Fibroblast of skin of right biceps (primary cell): ENCODE measurements at regions not wholly inside any gene's neighbourhood (a gene's known extent, or its start where the extent isn't known, plus 50 kb on each side); places are given as distances from the start of the nearest gene placed in this dataset.
A peak's percentile ranks its signal among the peaks of the same experiment; 100 is the strongest.

Source experiments
- DNase-seq: peaks from one replicate; pipeline ENCODE4 v3.0.0-alpha.2; 2013

DNA sequence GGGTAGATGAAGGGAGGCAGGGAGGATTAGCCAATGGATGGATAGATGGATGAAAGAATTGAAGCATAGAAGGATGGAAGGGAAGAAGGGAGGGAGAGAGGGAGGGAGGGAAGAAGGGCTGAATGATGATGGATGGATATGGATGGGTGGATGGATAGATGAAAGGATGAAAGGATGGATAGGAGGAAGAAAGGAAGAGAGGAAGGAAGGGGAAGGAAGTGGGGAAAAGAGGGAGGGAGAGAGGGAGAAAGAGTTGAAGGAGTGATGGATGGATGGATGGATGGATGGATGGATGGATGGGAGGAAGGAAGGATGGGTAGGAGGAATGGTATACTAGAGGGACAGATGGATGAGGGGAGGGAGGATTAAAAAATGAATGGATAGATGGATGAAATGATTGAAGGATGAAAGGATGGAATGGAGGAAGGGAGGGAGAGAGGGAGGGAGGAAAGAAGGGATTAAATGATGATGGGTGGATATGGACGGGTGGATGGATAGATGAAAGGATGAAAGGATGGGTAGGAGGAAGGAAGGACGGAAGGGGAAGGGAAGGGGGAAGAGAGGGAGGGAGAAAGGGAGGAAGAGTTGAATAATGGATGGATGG, 145.9 kb downstream of the MN1 start:
- DNase-seq = no peak

GRCh38 chr22:27656970-27657369, 144.6 kb downstream of the MN1 start:
- DNase-seq = no peak

DNA sequence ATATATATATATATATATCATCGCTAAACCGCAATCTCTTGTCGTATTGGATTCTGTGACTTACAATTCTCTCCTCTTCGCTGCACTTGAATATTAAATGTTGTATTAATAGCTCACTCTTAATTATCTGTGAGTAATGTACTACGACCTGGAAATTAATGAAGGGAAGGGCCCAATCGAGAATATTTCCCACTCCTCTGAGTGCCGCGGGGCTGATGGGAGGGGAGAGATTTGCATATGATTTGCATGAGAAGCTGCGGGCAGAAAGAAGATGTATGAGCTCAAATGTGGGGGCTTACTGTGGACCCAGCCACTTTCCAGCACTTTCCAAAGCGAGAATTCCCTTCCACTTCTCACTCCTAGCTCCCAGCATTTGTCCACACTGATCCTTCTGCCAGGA, 141.2 kb downstream of the MN1 start:
- DNase-seq = no peak

GRCh38 chr22:27662359-27663301, 138.9 kb downstream of the MN1 start:
- no peak for DNase-seq

DNA sequence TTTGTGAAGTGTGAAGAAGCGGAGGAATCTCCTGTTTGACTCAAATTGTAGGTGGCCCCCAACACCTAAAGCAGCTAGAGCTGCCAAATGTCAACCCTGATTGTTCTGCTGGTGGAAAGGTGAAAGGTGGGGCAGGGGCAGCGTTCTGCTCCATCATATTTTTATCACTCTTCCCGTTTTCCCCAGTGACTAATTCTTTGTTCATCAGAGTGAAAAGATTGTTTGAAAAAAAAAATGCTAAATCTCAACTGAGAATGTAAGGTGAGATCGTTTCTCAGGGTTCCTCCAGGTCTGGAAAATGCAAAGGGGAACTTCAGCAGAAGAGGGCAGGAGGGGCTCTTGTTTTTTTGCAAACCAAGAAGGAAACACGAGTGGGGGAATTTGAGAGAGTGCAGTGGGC, 137.7 kb downstream of the MN1 start:
- DNase-seq = no peak

- no peak for DNase-seq
These were observed 135.1 kb downstream of the MN1 start for GRCh38 chr22:27666272-27666997.

- DNase-seq = no peak
These were observed 134.3 kb downstream of the MN1 start for GRCh38 chr22:27667121-27667843.

DNA sequence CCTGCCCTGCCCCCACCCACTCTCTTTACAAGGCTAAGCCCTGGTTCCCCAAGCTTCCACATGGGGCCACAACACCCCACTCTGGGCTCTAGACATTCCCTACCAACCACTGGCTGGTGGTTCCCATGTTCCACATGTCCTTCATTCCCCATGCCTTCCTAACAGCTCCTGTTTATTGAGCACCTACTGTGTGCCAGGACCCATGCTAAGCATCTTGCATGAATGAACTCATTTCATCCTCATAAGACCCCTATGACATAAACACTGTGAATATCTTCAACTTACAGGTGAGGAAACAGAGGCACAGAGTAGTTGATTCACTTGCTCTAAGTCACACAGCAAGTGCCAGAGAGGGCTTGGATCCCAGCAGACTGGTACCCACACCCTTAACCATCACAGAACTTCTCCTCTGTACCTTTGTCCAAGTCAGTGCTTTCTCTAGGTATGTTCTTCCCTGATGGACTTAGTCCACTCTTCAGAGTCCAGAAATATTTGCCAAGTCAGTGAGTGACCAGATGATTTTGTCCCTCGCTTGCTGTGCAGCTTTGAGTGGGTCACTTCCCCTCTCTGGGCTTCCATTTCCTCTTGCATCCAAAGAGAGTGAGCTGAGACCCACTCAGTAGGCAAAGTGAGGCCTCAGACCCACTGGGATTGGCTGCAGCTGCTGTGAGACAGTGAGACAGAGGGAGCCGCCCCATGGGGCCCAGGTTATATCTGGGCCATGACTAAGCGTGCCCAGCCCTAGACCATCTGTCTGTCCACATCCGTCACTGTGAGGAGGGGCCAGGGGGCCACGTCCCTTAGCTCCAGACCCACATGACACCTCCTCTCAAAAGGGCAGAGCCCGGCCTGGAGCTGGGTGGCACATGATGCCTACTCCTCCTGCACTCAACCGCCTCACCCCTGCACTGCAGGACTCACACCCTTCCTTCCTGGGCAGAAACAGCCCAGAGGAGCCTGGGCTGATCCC, 132.4 kb downstream of the MN1 start:
- peak; percentile 65 for DNase-seq

- no peak for DNase-seq
These were observed 131.6 kb downstream of the MN1 start for GRCh38 chr22:27669798-27670599.

DNA sequence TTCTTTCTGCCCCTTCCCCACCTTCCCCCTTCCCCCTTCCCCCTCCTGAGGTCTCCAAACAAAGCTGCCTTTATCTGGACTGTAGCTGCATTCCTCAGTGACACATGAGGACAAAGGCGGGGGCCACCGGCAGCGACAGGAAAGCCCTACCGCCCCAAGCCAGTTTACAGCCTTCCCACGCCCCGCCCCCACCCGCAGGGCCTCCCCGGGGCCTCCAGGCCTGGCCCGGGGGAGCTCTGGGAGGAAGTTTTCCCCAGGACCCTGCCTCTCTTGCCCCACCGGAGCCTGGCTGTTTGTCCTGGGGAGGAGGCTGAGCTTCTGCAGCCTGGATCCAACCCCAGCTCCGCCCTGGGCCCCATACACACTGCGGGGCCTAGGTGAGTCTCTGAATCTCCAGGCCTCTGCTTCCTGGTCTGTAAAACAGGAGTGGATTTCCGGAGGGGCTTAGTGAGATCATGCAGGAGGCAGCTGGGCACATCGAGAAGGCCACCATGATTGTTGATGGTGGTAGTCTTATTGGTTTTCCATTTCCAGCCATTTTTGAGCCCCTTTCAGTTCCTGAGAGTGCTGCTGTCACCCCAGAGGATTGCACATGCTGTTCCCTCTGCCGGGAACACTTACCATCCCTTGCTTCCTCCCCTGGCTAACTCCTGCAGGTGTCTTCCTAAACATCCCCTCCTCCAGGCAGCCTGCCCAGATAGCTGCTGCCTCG, 130.7 kb downstream of the MN1 start:
- peak; percentile 30 for DNase-seq

DNA sequence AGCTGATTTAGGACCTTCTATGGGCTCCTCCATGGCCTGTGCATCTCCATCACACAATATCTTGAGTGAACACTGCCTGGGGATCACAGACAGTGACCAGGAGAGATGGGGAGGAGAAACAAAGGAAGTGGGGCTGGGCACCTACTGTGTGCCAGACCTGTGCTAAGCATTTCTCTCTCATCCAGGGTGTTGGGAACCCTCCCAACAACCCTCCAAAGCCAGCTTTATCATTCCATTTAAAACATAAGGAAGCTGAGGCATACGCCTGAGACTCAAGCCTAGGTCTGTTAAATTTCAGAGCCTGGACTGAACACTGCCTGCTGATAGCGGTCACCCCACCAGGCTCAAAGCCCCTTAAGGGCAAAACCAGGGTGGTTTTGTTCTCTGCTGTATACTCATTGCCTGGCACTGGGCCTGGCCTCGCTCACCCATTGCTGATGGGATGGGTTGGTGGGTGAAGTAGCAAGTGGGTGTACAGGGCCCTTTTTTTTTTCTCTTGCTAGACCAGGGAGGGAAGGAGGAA, 130.1 kb downstream of the MN1 start:
- no peak for DNase-seq

DNA sequence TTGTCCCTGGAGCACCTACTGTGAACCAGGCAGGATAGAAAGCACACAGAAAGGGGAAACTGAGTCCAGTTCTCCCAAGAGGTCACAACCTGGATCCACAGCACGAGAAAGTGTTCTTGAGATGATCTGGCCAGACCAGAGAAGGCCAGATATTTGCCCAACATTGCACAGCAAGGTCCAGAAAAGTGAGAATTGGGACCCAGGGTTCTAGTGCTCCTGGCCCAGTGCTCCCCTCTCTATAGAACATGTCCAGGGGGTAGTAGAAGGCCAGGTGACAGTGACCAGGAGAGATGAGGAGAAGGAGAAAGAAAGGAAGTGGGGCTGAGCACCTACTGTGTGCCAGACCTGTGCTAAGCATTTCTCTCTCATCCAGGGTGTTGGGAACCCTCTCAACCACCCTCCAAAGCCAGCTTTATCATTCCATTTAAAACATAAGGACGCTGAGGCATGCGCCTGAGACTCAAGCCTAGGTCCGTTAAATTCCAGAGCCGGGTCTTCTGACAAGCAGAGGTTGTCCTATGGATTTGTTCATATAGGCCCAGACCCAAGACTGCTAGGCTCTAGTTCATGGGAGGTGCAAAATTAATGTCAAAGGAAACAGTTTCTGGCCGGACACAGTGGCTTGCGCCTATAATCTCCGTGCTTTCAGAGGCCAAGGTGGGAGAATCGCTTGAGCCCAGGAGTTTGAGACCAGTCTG, 128.7 kb downstream of the MN1 start:
- no peak for DNase-seq

GRCh38 chr22:27673839-27674238, 127.7 kb downstream of the MN1 start:
- DNase-seq = no peak

DNA sequence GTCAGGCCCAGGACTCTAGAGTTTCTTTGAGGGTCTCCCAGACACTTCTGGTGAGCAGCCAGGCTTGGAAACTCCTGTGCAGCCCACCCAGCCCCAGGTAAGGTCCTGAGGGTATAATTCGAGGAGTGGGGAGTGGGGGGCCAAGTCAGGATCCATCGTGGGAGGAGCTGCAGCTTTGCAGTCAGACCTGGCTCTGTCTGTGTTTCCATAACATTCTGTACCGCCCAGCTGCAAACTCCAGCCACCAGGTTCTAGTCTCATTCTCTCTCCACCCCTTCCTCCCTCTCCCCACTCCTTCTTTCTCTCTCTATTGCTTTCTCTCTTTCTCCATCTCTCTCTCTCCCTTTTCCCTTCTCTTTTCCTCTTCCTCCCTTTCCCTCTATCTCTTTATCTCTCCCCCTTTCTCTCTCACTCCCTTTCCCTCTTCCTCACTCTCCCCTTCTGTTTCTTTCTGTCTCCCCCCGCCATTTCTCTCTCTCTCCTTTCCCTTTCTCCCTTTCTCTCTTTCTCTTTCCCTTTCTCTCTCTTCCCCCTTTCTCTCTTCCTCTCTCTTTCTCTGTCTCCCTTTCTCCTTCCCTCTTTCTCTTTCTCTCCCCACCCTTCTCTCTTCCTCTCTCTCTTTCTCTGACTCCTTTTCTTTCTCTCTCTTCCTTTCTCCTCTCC, 127.2 kb downstream of the MN1 start:
- no peak for DNase-seq

GRCh38 chr22:27676545-27677213, 124.9 kb downstream of the MN1 start:
- no peak for DNase-seq

DNA sequence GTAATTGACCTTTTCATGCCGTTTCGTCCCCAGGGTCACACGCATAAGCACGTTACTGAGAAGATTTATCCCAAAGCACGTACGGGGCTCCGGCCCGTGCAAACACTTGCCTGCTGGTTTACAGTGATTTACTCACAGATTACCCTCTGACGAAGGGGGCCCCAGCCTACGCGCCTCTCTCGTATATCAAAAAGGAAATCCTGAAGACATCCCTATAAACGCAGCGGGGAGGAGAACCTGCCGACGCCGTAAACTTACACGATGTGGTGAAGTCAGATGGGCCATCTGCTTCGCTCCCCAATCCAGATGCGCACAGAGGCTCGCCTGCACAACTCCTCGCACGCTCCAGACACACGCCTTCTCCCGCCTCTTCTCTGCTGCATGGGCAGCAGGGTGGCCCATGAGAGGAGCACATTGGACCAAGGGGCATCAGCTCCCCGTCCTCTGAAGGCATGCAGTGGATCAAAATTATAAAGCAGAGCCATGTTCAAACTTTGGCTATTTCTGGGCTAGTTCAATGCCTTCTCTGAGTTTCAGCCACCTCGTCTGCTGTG, 123.6 kb downstream of the MN1 start:
- peak; percentile 29 for DNase-seq

DNA sequence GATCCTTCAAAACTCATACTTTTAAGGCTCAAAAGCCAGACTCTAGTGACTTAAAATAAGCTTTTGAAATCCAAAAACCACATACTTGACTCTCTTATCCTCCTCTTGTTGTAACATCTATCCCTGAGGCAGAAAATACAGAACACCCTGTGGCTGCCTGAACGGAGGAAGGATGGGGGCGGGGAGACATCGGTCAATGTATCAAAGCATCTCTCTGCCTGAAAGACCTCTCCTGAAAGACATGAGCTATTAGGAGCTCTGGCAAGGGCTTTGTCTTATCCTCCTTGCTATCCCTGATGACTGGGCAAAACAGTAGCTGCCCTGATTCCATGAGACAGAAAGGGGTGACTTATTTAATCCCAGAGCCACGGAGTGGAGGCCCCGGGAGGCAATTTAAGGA, 122.4 kb downstream of the MN1 start:
- DNase-seq = no peak
